Astrocyte (in vitro differentiated cells and primary cell): ENCODE measurements at regions not wholly inside any gene's neighbourhood (a gene's known extent, or its start where the extent isn't known, plus 50 kb on each side); places are given as distances from the start of the nearest gene placed in this dataset.
"Not testable (repeated sequence)": the region's sequence is repeated elsewhere in the genome, so short reads cannot be mapped to it uniquely, and the experiment has no call there.

ENCODE experiments used
- DNase-seq: peaks from one replicate; pipeline ENCODE4 v3.0.0-alpha.2; 2010; ENCODE audit warnings: low read depth
- FAIRE-seq: peaks from 2 replicates; lab custom pipeline; 2011; peaks lifted over from hg19 to GRCh38; lab: Jason Lieb, UNC
- H2AFZ ChIP-seq: 2 replicates; pipeline ENCODE4 v1.6.0; 2012; ENCODE audit warnings: low read depth, low read length, inconsistent platforms
- H3K27ac ChIP-seq: 2 replicates; pipeline ENCODE4 v1.5.1; 2011; ENCODE audit warnings: low read depth, low read length, inconsistent platforms
- H3K27me3 ChIP-seq: 2 replicates; pipeline ENCODE4 v1.6.0; 2011; ENCODE audit warnings: low read length, inconsistent platforms; ENCODE audit not compliant: insufficient read depth
- H3K36me3 ChIP-seq: 2 replicates; pipeline ENCODE4 v1.5.1; 2011; ENCODE audit warnings: low read length, inconsistent platforms; ENCODE audit not compliant: insufficient read depth
- H3K4me1 ChIP-seq: 2 replicates; pipeline ENCODE4 v1.5.1; 2011; ENCODE audit warnings: low read length, inconsistent platforms; ENCODE audit not compliant: insufficient read depth
- H3K4me2 ChIP-seq: 2 replicates; pipeline ENCODE4 v1.6.0; 2012; ENCODE audit warnings: low read length, inconsistent platforms
- H3K4me3 ChIP-seq: 2 replicates; pipeline ENCODE4 v1.5.1; 2011; ENCODE audit warnings: low read depth, mild to moderate bottlenecking, low read length, inconsistent platforms; ENCODE audit not compliant: insufficient read depth
- H3K79me2 ChIP-seq: 2 replicates; pipeline ENCODE4 v1.6.0; 2012; ENCODE audit warnings: mild to moderate bottlenecking, low read length, inconsistent platforms; ENCODE audit not compliant: insufficient read depth
- H3K9ac ChIP-seq: 2 replicates; pipeline ENCODE4 v1.6.0; 2012; ENCODE audit warnings: mild to moderate bottlenecking, low read length, inconsistent platforms
- H3K9me3 ChIP-seq: 2 replicates; pipeline ENCODE4 v1.5.1; 2012; ENCODE audit warnings: low read depth, mild to moderate bottlenecking, low read length, inconsistent platforms; ENCODE audit not compliant: insufficient read depth
- H4K20me1 ChIP-seq: 2 replicates; pipeline ENCODE4 v1.6.0; 2012; ENCODE audit warnings: low read length, inconsistent platforms; ENCODE audit not compliant: insufficient read depth
- H3K27ac Mint-ChIP-seq: one replicate; pipeline ENCODE4 v1.8.0; 2021; ENCODE audit warnings: mild to moderate bottlenecking, mixed read lengths; ENCODE audit not compliant: unreplicated experiment
- H3K27me3 Mint-ChIP-seq: one replicate; pipeline ENCODE4 v1.8.0; 2021; ENCODE audit warnings: low read depth, mixed read lengths; ENCODE audit not compliant: unreplicated experiment
- H3K36me3 Mint-ChIP-seq: one replicate; pipeline ENCODE4 v1.8.0; 2021; ENCODE audit warnings: low read depth, mixed read lengths; ENCODE audit not compliant: unreplicated experiment
- H3K4me1 Mint-ChIP-seq: one replicate; pipeline ENCODE4 v1.8.0; 2021; ENCODE audit warnings: low read depth, mixed read lengths; ENCODE audit not compliant: unreplicated experiment
- H3K4me3 Mint-ChIP-seq: one replicate; pipeline ENCODE4 v1.8.0; 2021; ENCODE audit warnings: mild to moderate bottlenecking, moderate library complexity, mixed read lengths; ENCODE audit not compliant: unreplicated experiment
- H3K9me3 Mint-ChIP-seq: one replicate; pipeline ENCODE4 v1.8.0; 2021; ENCODE audit warnings: mild to moderate bottlenecking, mixed read lengths; ENCODE audit not compliant: unreplicated experiment
- EZH2 ChIP-seq: IDR thresholded peaks from 2 replicates; pipeline ENCODE4 v1.6.1; 2012; ENCODE audit warnings: mild to moderate bottlenecking, low read length, inconsistent platforms; ENCODE audit not compliant: insufficient read depth
- TF ChIP-seq, protein P1 (sequence below): IDR thresholded peaks from 2 replicates; pipeline ENCODE4 v1.5.1; 2011; ENCODE audit warnings: low read depth, mild to moderate bottlenecking, inconsistent platforms, low read length, moderate library complexity; ENCODE audit not compliant: insufficient read depth

DNA sequence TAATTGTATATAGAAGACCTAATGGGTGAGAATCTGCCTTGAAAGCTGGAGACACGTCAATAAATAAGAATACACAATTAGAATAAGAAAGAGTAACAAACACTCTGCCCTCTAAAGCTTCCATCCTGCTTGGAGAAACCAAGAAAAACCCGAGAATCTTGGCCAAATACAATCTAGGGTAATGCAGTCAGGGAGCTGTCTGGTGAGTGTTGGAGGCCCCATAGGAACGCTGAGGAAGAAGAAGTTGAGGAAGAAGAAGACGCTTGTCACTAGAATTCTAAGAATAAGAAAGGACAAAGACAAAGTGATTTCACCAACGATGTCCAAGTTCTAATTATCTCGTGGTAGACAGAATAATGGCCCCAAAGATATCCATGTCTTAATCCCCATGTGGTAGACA, 4485.9 kb upstream of the OR11H1 start:
- FAIRE-seq, result no peak
- Histone ChIP-seq H3K27me3 (no peaks in the 10 kb centered on the region), H2AFZ (no peak overlapping the region), H4K20me1 (no peaks in the 10 kb centered on the region), H3K4me3 (no peak overlapping the region), H3K4me1 (no peaks in the 10 kb centered on the region), H3K79me2 (no peaks in the 10 kb centered on the region), H3K36me3 (no peaks in the 10 kb centered on the region), H3K27ac (no peak overlapping the region), H3K9ac (no peak overlapping the region), H3K4me2 (no peak overlapping the region), H3K9me3 (peaks cover 17% of the 10 kb centered on the region)
- TF ChIP-seq EZH2, result no peak
- TF ChIP-seq, protein P1, sequence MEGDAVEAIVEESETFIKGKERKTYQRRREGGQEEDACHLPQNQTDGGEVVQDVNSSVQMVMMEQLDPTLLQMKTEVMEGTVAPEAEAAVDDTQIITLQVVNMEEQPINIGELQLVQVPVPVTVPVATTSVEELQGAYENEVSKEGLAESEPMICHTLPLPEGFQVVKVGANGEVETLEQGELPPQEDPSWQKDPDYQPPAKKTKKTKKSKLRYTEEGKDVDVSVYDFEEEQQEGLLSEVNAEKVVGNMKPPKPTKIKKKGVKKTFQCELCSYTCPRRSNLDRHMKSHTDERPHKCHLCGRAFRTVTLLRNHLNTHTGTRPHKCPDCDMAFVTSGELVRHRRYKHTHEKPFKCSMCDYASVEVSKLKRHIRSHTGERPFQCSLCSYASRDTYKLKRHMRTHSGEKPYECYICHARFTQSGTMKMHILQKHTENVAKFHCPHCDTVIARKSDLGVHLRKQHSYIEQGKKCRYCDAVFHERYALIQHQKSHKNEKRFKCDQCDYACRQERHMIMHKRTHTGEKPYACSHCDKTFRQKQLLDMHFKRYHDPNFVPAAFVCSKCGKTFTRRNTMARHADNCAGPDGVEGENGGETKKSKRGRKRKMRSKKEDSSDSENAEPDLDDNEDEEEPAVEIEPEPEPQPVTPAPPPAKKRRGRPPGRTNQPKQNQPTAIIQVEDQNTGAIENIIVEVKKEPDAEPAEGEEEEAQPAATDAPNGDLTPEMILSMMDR, result no peak
- Mint-ChIP-seq H3K4me1 (no peaks in the 10 kb centered on the region), H3K9me3 (peaks cover 20% of the 10 kb centered on the region), H3K4me3 (no peak overlapping the region), H3K36me3 (no peaks in the 10 kb centered on the region), H3K27ac (no peak overlapping the region), H3K27me3 (no peaks in the 10 kb centered on the region)
- no peak for DNase-seq

DNA sequence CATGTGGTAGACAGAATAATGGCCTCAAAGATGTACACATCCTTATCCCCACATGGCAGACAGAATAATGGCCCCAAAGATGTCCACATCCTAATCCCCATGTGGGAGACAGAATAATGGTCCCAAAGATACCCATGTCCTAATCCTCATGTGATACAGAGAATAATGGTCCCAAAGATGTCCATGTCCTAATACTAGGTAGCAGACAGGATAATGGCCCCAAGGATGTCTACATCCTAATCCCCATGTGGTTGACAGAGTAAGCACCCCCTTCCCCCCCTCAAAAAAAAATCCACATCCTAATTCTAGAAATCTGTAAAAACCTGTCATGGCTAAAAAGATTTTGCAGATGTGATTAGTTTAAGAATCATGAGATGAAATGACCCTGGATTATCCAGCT, 4484.7 kb upstream of the OR11H1 start:
- not testable (repeated sequence) for H3K36me3 ChIP-seq, H3K9ac ChIP-seq, H4K20me1 ChIP-seq, H3K27ac Mint-ChIP-seq, H3K4me2 ChIP-seq, H3K79me2 ChIP-seq, H3K27me3 Mint-ChIP-seq, H3K4me3 Mint-ChIP-seq, H3K36me3 Mint-ChIP-seq, H3K27ac ChIP-seq, H3K27me3 ChIP-seq, FAIRE-seq, DNase-seq, H3K4me1 ChIP-seq, H2AFZ ChIP-seq, H3K4me3 ChIP-seq, H3K4me1 Mint-ChIP-seq
- H3K9me3 Mint-ChIP-seq, result peaks cover 12% of the 10 kb centered on the region
- H3K9me3 ChIP-seq, result peaks cover 12% of the 10 kb centered on the region

DNA sequence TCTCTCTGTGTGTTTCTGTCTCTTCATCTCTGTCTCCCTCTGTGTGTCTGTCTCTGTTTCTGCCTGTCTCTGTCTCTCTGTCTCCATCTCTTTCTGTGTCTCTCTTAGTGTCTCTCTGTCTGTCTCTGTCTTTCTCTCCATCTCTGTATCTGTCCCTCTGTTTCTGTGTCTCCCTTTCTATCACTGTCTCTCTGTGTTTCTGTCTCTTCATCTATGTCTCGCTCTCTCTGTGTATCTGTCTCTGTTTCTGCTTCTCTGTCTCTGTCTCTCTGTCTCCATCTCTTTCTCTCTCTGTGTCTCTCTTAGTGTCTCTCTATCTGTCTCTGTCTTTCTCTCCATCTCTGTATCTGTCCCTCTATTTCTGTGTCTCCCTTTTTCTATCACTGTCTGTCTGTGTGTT, 4479.1 kb upstream of the OR11H1 start:
- FAIRE-seq, H3K4me3 Mint-ChIP-seq, H3K4me1 Mint-ChIP-seq: not testable (repeated sequence)

DNA sequence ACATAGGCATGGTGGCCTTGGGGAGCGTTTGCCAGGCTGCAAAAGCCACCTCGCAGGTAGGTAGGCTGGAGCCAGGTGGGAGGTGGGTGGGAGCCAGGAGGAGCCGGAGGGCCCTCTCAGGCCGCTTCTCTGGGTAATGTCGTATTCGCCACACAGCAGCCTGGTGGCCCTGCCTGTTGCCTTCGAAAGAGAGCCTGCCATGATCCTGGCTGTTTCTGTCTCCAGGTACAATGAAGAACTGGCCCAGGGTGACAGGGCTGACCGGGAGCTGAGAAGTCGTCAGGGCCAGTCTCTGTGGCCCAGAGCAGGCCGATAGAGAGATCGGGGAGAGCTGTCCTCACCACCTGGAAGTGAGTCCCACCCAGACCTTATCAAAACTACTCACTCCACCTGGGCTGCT, 4477.8 kb upstream of the OR11H1 start:
- H3K9me3 ChIP-seq, FAIRE-seq: not testable (repeated sequence)

More for the DNA sequence above, 4479.1 kb upstream of the OR11H1 start:
- not testable (repeated sequence) for H3K27ac ChIP-seq, H3K36me3 Mint-ChIP-seq, H3K4me2 ChIP-seq, H3K27ac Mint-ChIP-seq, H3K9ac ChIP-seq, H3K79me2 ChIP-seq, H3K27me3 Mint-ChIP-seq, H3K4me1 ChIP-seq, H2AFZ ChIP-seq, DNase-seq, H3K36me3 ChIP-seq, H3K27me3 ChIP-seq, H3K4me3 ChIP-seq, H3K9me3 ChIP-seq, H4K20me1 ChIP-seq
- H3K9me3 Mint-ChIP-seq, result peaks cover 12% of the 10 kb centered on the region

DNA sequence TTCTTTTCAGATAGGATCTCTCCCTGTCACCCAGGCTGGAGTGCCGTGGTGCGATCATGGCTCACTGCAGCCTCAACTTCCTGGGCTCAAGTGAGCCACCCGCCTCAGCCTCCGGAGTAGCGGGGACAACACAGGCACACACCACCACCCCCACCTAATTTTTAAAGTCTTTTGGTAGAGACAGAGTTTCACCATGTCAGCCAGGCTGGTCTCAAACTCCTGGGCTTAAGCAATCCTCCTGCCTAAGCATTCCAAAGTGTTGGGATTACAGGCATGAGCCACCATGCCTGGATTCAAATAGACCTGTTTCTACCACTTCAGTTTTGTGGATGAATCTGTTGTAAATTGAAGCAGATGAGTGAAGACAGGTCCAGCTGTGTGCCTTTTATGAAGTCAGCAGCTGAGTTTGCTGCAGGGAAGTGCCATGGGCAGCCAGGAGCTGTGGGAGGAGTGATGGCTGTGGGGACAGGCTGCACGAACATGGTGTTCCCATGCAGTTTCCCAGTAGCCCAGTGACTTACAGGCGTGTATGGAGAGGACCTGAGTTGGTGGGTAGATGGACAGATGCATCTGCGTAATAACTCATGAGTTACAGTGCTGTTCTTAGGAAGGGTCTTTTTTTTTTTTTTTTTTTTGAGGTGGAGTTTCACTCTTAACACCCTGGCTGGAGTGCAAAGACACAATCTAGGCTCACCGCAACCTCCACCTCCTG, 4476.4 kb upstream of the OR11H1 start:
- H3K79me2 ChIP-seq, result not testable (repeated sequence)
- H3K9me3 ChIP-seq, result peaks cover 20% of the 10 kb centered on the region

More for the DNA sequence above, 4477.8 kb upstream of the OR11H1 start:
- not testable (repeated sequence) for H3K79me2 ChIP-seq, H3K4me1 Mint-ChIP-seq, H3K9ac ChIP-seq, H3K4me3 Mint-ChIP-seq, H3K27ac Mint-ChIP-seq, H4K20me1 ChIP-seq, H3K4me1 ChIP-seq, H3K27me3 ChIP-seq, H3K27ac ChIP-seq, H3K36me3 ChIP-seq, H3K4me2 ChIP-seq, H3K36me3 Mint-ChIP-seq, H3K4me3 ChIP-seq, H3K27me3 Mint-ChIP-seq, DNase-seq, H2AFZ ChIP-seq
- H3K9me3 Mint-ChIP-seq, result peaks cover 20% of the 10 kb centered on the region

More for the DNA sequence above, 4476.4 kb upstream of the OR11H1 start:
- H3K36me3 Mint-ChIP-seq, H4K20me1 ChIP-seq, H3K27ac Mint-ChIP-seq, H3K27me3 ChIP-seq, H3K4me1 Mint-ChIP-seq, H2AFZ ChIP-seq, H3K9ac ChIP-seq, H3K27ac ChIP-seq, FAIRE-seq, H3K4me3 Mint-ChIP-seq, H3K36me3 ChIP-seq, H3K4me2 ChIP-seq, H3K4me1 ChIP-seq, DNase-seq, H3K4me3 ChIP-seq, H3K27me3 Mint-ChIP-seq: not testable (repeated sequence)
- peaks cover 30% of the 10 kb centered on the region for H3K9me3 Mint-ChIP-seq
